ENCODE measurements at regions not wholly inside any gene's neighbourhood (a gene's known extent, or its start where the extent isn't known, plus 50 kb on each side); places are given as distances from the start of the nearest gene placed in this dataset.

- peak in 1 of 2 experiments; percentile 17 for DNase-seq
These were observed 61.3 kb upstream of the PRRG1 start for GRCh38 chrX:37287741-37288444.

GRCh38 chrX:37291924-37292323 is 57.2 kb upstream of the PRRG1 start:
- DNase-seq: no peak

All from NCI-H524 (cell line).